OCI-LY1 (cell line): ENCODE measurements at regions not wholly inside any gene's neighbourhood (a gene's known extent, or its start where the extent isn't known, plus 50 kb on each side); places are given as distances from the start of the nearest gene placed in this dataset.

Source experiments
- H2AFZ ChIP-seq: fragments of 200-600 bp; sonication (generic), shearing (Covaris generic); 2 replicates; pipeline ENCODE4 v1.6.0; 2014; ENCODE audit warnings: antibody characterized with exemption, mild to moderate bottlenecking, low read length
- H3F3A ChIP-seq: fragments of 200-600 bp; sonication (generic), shearing (Covaris generic); 2 replicates; pipeline ENCODE4 v1.6.0; 2014; ENCODE audit warnings: mild to moderate bottlenecking, antibody characterized with exemption, low read length, moderate library complexity; ENCODE audit not compliant: insufficient read depth
- H3K27ac ChIP-seq: fragments of 200-600 bp; sonication (generic); 2 replicates; pipeline ENCODE4 v1.5.1; 2014; ENCODE audit warnings: low read length, mixed run types, mild to moderate bottlenecking, low read depth; ENCODE audit not compliant: poor library complexity, severe bottlenecking
- H3K27me3 ChIP-seq: fragments of 200-600 bp; sonication (generic); 2 replicates; pipeline ENCODE4 v1.6.0; 2014; ENCODE audit warnings: antibody characterized with exemption, mild to moderate bottlenecking, low read length, moderate library complexity; ENCODE audit not compliant: insufficient read depth
- H3K36me3 ChIP-seq: fragments of 200-600 bp; sonication (generic); 2 replicates; pipeline ENCODE4 v1.6.1; 2014; ENCODE audit warnings: mild to moderate bottlenecking, antibody characterized with exemption, low read length, moderate library complexity, mixed read lengths; ENCODE audit not compliant: insufficient read depth
- H3K4me1 ChIP-seq: fragments of 200-600 bp; sonication (generic); 2 replicates; pipeline ENCODE4 v1.5.1; 2014; ENCODE audit warnings: mild to moderate bottlenecking, low read length, moderate library complexity; ENCODE audit not compliant: insufficient read depth, severe bottlenecking
- H3K4me2 ChIP-seq: fragments of 200-600 bp; sonication (generic), shearing (Covaris generic); 2 replicates; pipeline ENCODE4 v1.6.1; 2014; ENCODE audit warnings: low read length
- H3K4me3 ChIP-seq: fragments of 200-600 bp; sonication (generic); 2 replicates; pipeline ENCODE4 v1.5.1; 2014; ENCODE audit warnings: low read length, low read depth, mild to moderate bottlenecking, mixed read lengths; ENCODE audit not compliant: poor library complexity, severe bottlenecking
- H3K79me2 ChIP-seq: fragments of 200-600 bp; shearing (Covaris generic); 2 replicates; pipeline ENCODE4 v1.6.1; 2016; ENCODE audit warnings: mixed run types, low read length, mixed read lengths; ENCODE audit not compliant: insufficient read depth
- H3K9ac ChIP-seq: fragments of 200-600 bp; sonication (generic), shearing (Covaris generic); 2 replicates; pipeline ENCODE4 v1.6.1; 2014; ENCODE audit warnings: mild to moderate bottlenecking, low read length, mixed read lengths
- H3K9me2 ChIP-seq: fragments of 200-600 bp; sonication (generic), shearing (Covaris generic); 2 replicates; pipeline ENCODE4 v1.6.1; 2014; ENCODE audit warnings: low read depth, mild to moderate bottlenecking, low read length, mixed read lengths
- H3K9me3 ChIP-seq: fragments of 200-600 bp; shearing (Covaris generic); 2 replicates; pipeline ENCODE4 v1.6.1; 2014; ENCODE audit warnings: low read length, mixed read lengths
- H4K20me1 ChIP-seq: fragments of 200-600 bp; sonication (generic), shearing (Covaris generic); 2 replicates; pipeline ENCODE4 v1.6.0; 2016; ENCODE audit warnings: mild to moderate bottlenecking, low read length; ENCODE audit not compliant: insufficient read depth
- CTCF ChIP-seq: fragments of 200-600 bp; sonication (generic), shearing (Covaris generic); IDR thresholded peaks from 2 replicates; pipeline ENCODE4 v1.5.1; 2017; ENCODE audit warnings: mild to moderate bottlenecking, antibody characterized with exemption, low read length, moderate library complexity, mixed read lengths
- EZH2 ChIP-seq: fragments of 200-600 bp; sonication (generic), shearing (Covaris generic); IDR thresholded peaks from 2 replicates; pipeline ENCODE4 v1.8.0; 2017; ENCODE audit warnings: borderline replicate concordance, mixed run types, mild to moderate bottlenecking, antibody characterized with exemption, low read length, moderate library complexity, mixed read lengths

GRCh38 chr22:35010543-35010942 is 55.4 kb upstream of the ISX start:
- H3K4me2 ChIP-seq: no peak overlapping the region
- H3K27me3 ChIP-seq: no peaks in the 10 kb centered on the region

GRCh38 chr22:35014812-35015211 is 51.1 kb upstream of the ISX start:
- Histone ChIP-seq H3K4me2 (no peak overlapping the region), H3K27me3 (no peaks in the 10 kb centered on the region), H3K4me1 (no peaks in the 10 kb centered on the region), H2AFZ (no peak overlapping the region), H3F3A (no peaks in the 10 kb centered on the region), H4K20me1 (no peaks in the 10 kb centered on the region), H3K27ac (no peak overlapping the region), H3K9me3 (no peaks in the 10 kb centered on the region), H3K79me2 (no peaks in the 10 kb centered on the region), H3K36me3 (no peaks in the 10 kb centered on the region), H3K9me2 (no peaks in the 10 kb centered on the region), H3K9ac (no peak overlapping the region), H3K4me3 (no peak overlapping the region)
- TF ChIP-seq EZH2 (no peak), CTCF (no peak)

More at GRCh38 chr22:35010543-35010942, 55.4 kb upstream of the ISX start:
- no peaks in the 10 kb centered on the region for H3K36me3 ChIP-seq
- H2AFZ ChIP-seq: no peak overlapping the region
- no peak overlapping the region for H3K27ac ChIP-seq
- no peaks in the 10 kb centered on the region for H3K9me2 ChIP-seq
- H3F3A ChIP-seq: no peaks in the 10 kb centered on the region
- H4K20me1 ChIP-seq: no peaks in the 10 kb centered on the region
- H3K9ac ChIP-seq: no peak overlapping the region
- H3K9me3 ChIP-seq: no peaks in the 10 kb centered on the region
- H3K4me1 ChIP-seq: no peaks in the 10 kb centered on the region
- no peak for TF ChIP-seq EZH2
- no peak for TF ChIP-seq CTCF
- H3K79me2 ChIP-seq: no peaks in the 10 kb centered on the region
- no peak overlapping the region for H3K4me3 ChIP-seq
